ENCODE measurements at regions not wholly inside any gene's neighbourhood (a gene's known extent, or its start where the extent isn't known, plus 50 kb on each side); places are given as distances from the start of the nearest gene placed in this dataset.
"Not testable (repeated sequence)": the region's sequence is repeated elsewhere in the genome, so short reads cannot be mapped to it uniquely, and the experiment has no call there.

- TF ChIP-seq, protein P1, sequence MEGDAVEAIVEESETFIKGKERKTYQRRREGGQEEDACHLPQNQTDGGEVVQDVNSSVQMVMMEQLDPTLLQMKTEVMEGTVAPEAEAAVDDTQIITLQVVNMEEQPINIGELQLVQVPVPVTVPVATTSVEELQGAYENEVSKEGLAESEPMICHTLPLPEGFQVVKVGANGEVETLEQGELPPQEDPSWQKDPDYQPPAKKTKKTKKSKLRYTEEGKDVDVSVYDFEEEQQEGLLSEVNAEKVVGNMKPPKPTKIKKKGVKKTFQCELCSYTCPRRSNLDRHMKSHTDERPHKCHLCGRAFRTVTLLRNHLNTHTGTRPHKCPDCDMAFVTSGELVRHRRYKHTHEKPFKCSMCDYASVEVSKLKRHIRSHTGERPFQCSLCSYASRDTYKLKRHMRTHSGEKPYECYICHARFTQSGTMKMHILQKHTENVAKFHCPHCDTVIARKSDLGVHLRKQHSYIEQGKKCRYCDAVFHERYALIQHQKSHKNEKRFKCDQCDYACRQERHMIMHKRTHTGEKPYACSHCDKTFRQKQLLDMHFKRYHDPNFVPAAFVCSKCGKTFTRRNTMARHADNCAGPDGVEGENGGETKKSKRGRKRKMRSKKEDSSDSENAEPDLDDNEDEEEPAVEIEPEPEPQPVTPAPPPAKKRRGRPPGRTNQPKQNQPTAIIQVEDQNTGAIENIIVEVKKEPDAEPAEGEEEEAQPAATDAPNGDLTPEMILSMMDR (IDR thresholded peaks at IDR 0.05) = not testable (repeated sequence)
- TF ChIP-seq ZFX (IDR thresholded peaks at IDR 0.05; ENCODE audit: borderline replicate concordance) = not testable (repeated sequence)
These were observed 359.2 kb upstream of the TYRP1 start for GRCh38 chr9:12333966-12334365.

All from 22Rv1 (cell line).